ENCODE measurements at regions not wholly inside any gene's neighbourhood (a gene's known extent, or its start where the extent isn't known, plus 50 kb on each side); places are given as distances from the start of the nearest gene placed in this dataset.

GRCh38 chr3:22492342-22492741 lies 710.8 kb upstream of the UBE2E2 start:
- no peaks in the 10 kb centered on the region for H3K36me3 ChIP-seq
- no peak overlapping the region for H3K4me3 ChIP-seq
- intact Hi-C loops (cut with DNase I; ENCODE audit: low total_unique reads), result no loop called here
- H3K27ac ChIP-seq, result no peak overlapping the region
- TF ChIP-seq POLR2AphosphoS5 (IDR thresholded peaks at IDR 0.05), result no peak
- TF ChIP-seq CTCF (IDR thresholded peaks at IDR 0.05), result no peak
- TF ChIP-seq POLR2A (IDR thresholded peaks at IDR 0.05), result no peak
- no peaks in the 10 kb centered on the region for H3K4me1 ChIP-seq
- H3K27me3 ChIP-seq, result no peaks in the 10 kb centered on the region
- no peaks in the 10 kb centered on the region for H3K9me3 ChIP-seq
- DNase-seq (ENCODE audit: low spot score in 2 of 2), result no peak

- H3K36me3 ChIP-seq, result no peaks in the 10 kb centered on the region
- H3K4me1 ChIP-seq, result no peaks in the 10 kb centered on the region
- no peak overlapping the region for H3K4me3 ChIP-seq
- no peak for DNase-seq (ENCODE audit: low spot score in 2 of 2)
- intact Hi-C loops (cut with DNase I; ENCODE audit: low total_unique reads), result no loop called here
- TF ChIP-seq POLR2A (IDR thresholded peaks at IDR 0.05) (no peak), CTCF (IDR thresholded peaks at IDR 0.05) (no peak), POLR2AphosphoS5 (IDR thresholded peaks at IDR 0.05) (no peak)
- peaks cover 0 to 2% of the 10 kb centered on the region in 2 donors for H3K9me3 ChIP-seq
- no peak overlapping the region for H3K27ac ChIP-seq
- H3K27me3 ChIP-seq, result no peaks in the 10 kb centered on the region
These were observed 707.9 kb upstream of the UBE2E2 start for GRCh38 chr3:22495241-22495640.

GRCh38 chr3:22495791-22496190 lies 707.3 kb upstream of the UBE2E2 start:
- H3K4me1 ChIP-seq, result no peaks in the 10 kb centered on the region
- intact Hi-C loops (cut with DNase I; ENCODE audit: low total_unique reads), result no loop called here
- TF ChIP-seq POLR2AphosphoS5 (IDR thresholded peaks at IDR 0.05) (no peak), CTCF (IDR thresholded peaks at IDR 0.05) (no peak), POLR2A (IDR thresholded peaks at IDR 0.05) (no peak)
- no peak overlapping the region for H3K27ac ChIP-seq
- no peak overlapping the region for H3K4me3 ChIP-seq
- H3K9me3 ChIP-seq, result peaks cover 0 to 7% of the 10 kb centered on the region in 2 donors
- H3K36me3 ChIP-seq, result no peaks in the 10 kb centered on the region
- no peaks in the 10 kb centered on the region for H3K27me3 ChIP-seq
- no peak for DNase-seq (ENCODE audit: low spot score in 2 of 2)

GRCh38 chr3:22496641-22497040 lies 706.5 kb upstream of the UBE2E2 start:
- DNase-seq (ENCODE audit: low spot score in 2 of 2), result no peak
- intact Hi-C loops (cut with DNase I; ENCODE audit: low total_unique reads), result no loop called here
- Histone ChIP-seq H3K27ac (no peak overlapping the region), H3K9me3 (peaks cover 0 to 8% of the 10 kb centered on the region in 2 donors), H3K36me3 (no peaks in the 10 kb centered on the region), H3K4me3 (no peak overlapping the region), H3K4me1 (no peaks in the 10 kb centered on the region), H3K27me3 (no peaks in the 10 kb centered on the region)
- TF ChIP-seq CTCF (IDR thresholded peaks at IDR 0.05), result no peak
- no peak for TF ChIP-seq POLR2A (IDR thresholded peaks at IDR 0.05)

GRCh38 chr3:22506871-22507270 lies 696.3 kb upstream of the UBE2E2 start:
- Histone ChIP-seq H3K9me3 (no peaks in the 10 kb centered on the region), H3K27ac (no peak overlapping the region), H3K4me3 (no peak overlapping the region), H3K4me1 (no peaks in the 10 kb centered on the region), H3K27me3 (no peaks in the 10 kb centered on the region), H3K36me3 (no peaks in the 10 kb centered on the region)
- no peak for TF ChIP-seq POLR2A (IDR thresholded peaks at IDR 0.05)
- no peak for TF ChIP-seq POLR2AphosphoS5 (IDR thresholded peaks at IDR 0.05)
- TF ChIP-seq CTCF (IDR thresholded peaks at IDR 0.05), result no peak
- intact Hi-C loops (cut with DNase I; ENCODE audit: low total_unique reads), result no loop called here
- no peak for DNase-seq (ENCODE audit: low spot score in 2 of 2)
